IPS DF 19.7 (cell line): ENCODE measurements at regions not wholly inside any gene's neighbourhood (a gene's known extent, or its start where the extent isn't known, plus 50 kb on each side); places are given as distances from the start of the nearest gene placed in this dataset.
"Not testable (repeated sequence)": the region's sequence is repeated elsewhere in the genome, so short reads cannot be mapped to it uniquely, and the experiment has no call there.

ENCODE experiments used
- DNase-seq: peaks from one replicate; pipeline ENCODE4 v3.0.0-alpha.2; 2013; ENCODE audit warnings: low read depth, low spot score

DNA sequence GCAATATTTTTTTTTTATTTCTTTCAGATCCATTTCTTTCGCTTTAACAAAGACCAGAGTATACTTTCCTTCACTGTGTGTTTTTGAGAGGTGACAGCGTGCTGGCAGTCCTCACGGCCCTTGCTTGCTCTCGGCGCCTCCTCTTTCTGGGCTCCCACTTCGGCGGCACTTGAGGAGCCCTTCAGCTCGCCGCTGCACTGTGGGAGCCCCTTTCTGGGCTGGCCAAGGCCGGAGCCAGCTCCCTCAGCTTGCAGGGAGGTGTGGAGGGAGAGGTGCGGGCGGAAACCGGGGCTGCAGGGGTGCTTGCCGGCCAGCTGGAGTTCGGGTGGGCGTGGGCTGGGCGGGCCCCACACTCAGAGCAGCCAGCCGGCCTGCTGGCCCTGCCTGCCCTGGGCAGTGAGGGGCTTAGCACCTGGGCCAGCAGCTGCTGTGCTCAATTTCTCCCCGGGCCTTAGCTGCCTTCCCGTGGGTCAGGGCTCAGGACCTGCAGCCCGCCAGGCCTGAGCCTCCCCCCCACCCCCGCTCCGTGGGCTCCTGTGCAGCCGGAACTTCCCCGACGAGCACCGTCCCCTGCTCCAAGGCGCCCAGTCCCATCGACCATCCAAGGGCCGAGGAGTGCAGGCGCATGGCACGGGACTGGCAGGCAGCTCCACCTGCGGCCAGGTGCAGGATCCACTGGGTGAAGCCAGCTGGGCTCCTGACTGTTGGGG, 1490.6 kb downstream of the OTOL1 start:
- not testable (repeated sequence) for DNase-seq

- DNase-seq = no peak
Observed at GRCh38 chr3:162992741-162993140, 1496.1 kb downstream of the OTOL1 start.

DNA sequence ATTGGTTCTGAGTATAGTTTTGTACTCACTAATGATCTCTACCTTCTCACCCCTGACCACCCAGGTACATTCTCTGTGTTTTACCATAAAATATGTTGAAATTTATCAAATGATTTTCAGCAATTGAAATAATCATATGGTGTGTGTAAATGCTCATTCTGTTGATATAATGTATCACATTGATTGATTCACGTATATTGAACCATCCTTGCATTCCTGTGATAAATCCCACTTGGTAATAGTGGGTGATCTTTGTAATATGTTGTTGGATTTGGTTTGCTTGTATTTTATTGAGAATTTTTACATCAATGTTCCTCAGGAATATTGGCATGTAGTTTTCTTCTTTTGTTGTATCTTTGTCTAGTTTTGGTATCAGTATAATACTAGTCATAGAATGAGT, 1497.6 kb downstream of the OTOL1 start:
- no peak for DNase-seq

GRCh38 chr3:162996368-162996767, 1499.8 kb downstream of the OTOL1 start:
- DNase-seq = no peak

DNA sequence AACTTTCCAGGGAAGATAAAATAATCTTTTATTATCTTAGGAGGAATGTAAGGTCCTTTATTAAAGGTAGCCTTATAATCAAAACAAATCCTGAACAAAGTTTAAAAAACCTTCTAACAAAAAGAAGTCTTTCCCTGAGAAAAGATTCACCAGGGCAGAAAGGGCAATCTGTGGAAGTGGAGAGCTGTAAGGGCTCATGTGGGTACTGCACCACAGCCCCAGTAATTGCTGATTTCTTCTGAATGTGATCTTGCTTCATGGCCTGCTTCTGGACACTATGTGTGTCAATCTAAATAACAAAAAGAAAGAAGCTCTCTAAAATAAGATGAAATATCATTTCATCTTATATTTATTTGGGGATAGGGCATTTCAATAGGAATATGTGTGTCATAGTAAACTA, 1501.6 kb downstream of the OTOL1 start:
- DNase-seq = no peak

GRCh38 chr3:163011596-163011995, 1515.0 kb downstream of the OTOL1 start:
- DNase-seq = no peak

GRCh38 chr3:163016251-163016650, 1519.6 kb downstream of the OTOL1 start:
- no peak for DNase-seq

- DNase-seq = no peak
Observed at GRCh38 chr3:163018067-163018466, 1521.5 kb downstream of the OTOL1 start.

GRCh38 chr3:163018664-163019063, 1522.1 kb downstream of the OTOL1 start:
- DNase-seq = no peak

- DNase-seq = no peak
Observed at GRCh38 chr3:163019260-163019659, 1522.7 kb downstream of the OTOL1 start.

DNA sequence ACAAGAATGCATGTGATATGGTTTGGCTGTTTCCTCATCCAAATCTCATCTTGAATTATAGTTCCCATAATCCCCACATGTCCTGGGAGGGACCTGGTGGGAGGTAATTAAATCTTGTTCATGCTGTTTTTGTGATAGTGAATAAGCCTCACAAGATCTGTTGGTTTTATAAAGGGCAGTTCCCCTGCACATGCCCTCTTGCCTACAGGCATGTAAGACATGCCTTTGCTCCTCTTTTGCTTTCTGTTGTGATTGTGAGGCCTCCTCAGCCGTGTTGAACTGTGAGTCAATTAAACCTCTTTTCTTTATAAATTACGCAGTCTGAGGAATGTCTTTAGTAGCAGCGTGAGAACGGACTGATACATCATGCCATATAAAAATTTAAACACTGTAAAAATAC, 1537.0 kb downstream of the OTOL1 start:
- no peak for DNase-seq

DNA sequence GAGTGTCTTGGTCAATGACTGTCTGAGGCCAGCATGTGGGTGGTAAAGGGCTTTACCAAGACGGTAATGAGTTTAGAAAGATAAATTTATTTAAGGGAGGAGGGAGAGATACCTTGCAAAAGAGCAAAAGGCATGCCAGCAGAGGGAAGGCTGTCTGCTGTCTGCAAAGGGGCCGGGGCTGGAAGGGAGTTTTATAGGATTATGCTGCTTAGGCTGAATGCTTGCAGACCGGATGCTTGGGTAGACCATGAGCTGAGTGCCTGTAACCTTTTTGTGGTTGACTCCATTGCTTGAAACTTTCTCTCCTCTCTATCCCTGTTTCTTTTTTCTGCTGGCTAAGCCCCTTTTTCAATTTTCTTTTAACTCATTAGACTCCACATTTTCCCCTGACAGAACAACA, 1543.0 kb downstream of the OTOL1 start:
- DNase-seq = no peak

DNA sequence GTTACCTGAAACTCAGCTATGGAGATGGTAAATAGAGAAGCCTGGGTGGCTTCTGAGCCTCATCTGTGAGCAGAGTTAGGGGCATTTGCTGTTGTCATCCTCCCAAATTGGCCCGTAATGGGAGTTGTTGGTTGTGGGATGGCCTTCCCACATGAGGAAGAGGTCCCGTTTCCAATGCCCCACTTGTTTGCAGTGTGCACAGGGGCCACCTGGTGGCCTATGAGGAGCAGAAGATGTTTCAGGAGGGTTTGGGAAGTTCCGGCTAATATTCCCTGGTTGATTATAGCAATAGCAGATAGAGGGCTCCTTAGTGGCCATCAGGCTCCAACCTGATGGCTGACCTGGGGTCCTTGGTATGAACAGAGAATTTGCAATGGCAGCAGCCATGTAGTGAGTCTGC, 1546.5 kb downstream of the OTOL1 start:
- DNase-seq = peak; percentile 7

- DNase-seq = no peak
Observed at GRCh38 chr3:163045945-163046344, 1549.3 kb downstream of the OTOL1 start.

DNA sequence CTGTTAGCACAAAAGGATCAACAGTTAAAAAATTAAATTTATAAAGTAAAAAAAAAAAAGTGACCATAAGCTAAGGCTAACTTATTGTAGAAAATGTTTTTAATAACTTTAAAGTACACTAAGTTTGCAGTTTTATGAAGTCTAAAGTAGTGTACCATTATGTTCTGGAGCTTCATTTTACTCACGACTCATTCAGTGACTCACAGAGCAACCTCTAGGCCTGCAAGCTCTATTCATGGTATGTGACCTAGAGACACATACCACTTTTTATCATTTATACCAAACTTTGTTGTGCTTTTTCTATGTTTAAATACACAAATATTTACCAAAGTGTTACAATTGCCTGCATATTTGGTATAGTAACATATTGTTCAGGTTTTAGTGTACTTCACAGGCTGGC, 1552.3 kb downstream of the OTOL1 start:
- DNase-seq = no peak

GRCh38 chr3:163056874-163057497, 1560.4 kb downstream of the OTOL1 start:
- peak; percentile 17 for DNase-seq

- DNase-seq = no peak
Observed at GRCh38 chr3:163058031-163058854, 1561.6 kb downstream of the OTOL1 start.

- no peak for DNase-seq
Observed at GRCh38 chr3:163071713-163072112, 1575.1 kb downstream of the OTOL1 start.
